ENCODE measurements at regions not wholly inside any gene's neighbourhood (a gene's known extent, or its start where the extent isn't known, plus 50 kb on each side); places are given as distances from the start of the nearest gene placed in this dataset.

DNA sequence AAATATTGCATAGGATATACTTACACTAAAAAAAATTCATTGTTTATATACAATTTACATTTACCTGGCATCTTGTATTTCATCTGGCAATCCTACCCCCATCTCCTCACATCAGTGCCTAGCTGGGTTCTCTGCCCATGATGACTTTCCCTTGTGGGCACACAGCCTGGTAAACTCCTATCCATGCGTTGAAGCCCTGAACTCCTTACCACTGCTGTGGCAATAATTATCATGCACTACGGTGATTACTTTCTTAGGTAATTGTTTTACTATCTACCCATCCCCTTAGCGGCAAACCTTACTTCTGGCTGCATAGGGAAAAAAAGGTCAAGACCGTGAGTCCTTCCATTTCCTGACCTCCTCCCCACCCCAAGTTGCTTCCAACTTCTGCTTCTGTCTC, 63.6 kb upstream of the DAB2IP start:
- no peak overlapping the region for H3K4me3 ChIP-seq (ENCODE audit: low read depth, low read length)
- in situ Hi-C loops (cut with HindIII; ENCODE audit: low sequenced_read_pairs), result no loop called here
- TF ChIP-seq, protein P1, sequence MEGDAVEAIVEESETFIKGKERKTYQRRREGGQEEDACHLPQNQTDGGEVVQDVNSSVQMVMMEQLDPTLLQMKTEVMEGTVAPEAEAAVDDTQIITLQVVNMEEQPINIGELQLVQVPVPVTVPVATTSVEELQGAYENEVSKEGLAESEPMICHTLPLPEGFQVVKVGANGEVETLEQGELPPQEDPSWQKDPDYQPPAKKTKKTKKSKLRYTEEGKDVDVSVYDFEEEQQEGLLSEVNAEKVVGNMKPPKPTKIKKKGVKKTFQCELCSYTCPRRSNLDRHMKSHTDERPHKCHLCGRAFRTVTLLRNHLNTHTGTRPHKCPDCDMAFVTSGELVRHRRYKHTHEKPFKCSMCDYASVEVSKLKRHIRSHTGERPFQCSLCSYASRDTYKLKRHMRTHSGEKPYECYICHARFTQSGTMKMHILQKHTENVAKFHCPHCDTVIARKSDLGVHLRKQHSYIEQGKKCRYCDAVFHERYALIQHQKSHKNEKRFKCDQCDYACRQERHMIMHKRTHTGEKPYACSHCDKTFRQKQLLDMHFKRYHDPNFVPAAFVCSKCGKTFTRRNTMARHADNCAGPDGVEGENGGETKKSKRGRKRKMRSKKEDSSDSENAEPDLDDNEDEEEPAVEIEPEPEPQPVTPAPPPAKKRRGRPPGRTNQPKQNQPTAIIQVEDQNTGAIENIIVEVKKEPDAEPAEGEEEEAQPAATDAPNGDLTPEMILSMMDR (IDR thresholded peaks at IDR 0.05; ENCODE audit: low read depth, low read length, missing control alignments), result no peak
- no peak for DNase-seq (ENCODE audit: low read depth)

DNA sequence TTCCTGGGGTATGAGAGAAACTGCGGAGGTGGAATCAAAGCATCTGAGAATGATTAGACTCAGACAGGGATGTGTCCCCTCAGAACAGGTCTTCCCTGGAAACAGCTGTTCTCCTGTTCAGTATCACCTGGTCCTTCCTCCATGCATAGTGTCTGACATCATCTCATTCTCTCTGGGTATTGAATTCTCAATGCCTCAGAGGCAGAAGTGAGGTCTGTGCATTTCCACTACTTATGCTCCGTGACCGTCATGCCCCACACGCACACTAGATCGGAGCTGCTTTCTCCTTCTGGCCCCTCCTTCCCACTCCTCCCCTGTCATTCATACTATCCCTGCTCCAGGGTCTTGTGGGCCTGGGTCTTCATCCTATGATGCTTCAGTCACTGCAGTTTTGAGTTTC, 61.4 kb upstream of the DAB2IP start:
- DNase-seq (ENCODE audit: low read depth), result no peak
- TF ChIP-seq, protein P1 (IDR thresholded peaks at IDR 0.05; ENCODE audit: low read depth, low read length, missing control alignments), result no peak
- in situ Hi-C loops (cut with HindIII; ENCODE audit: low sequenced_read_pairs), result no loop called here
- H3K4me3 ChIP-seq (ENCODE audit: low read depth, low read length), result no peak overlapping the region

DNA sequence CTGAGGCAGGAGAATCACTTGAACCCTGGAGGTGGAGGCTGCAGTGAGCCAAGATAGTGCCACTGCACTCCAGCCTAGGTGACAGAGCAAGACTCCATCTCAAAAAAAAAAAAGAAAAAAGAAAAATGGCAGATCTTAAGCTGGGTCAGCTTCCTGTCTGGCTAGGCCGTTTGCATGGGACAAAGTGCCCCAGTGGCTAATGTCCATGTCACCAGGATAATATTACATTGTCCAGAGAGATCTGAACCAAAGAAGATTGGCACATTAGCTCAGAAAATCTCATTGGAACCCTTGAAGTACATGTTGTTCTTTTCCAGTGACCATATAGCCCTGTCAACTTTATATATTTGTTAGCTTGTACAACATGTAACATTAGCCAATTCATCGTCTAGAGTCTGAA, 59.2 kb upstream of the DAB2IP start:
- TF ChIP-seq, protein P1 (IDR thresholded peaks at IDR 0.05; ENCODE audit: low read depth, low read length, missing control alignments), result no peak
- in situ Hi-C loops (cut with HindIII; ENCODE audit: low sequenced_read_pairs), result no loop called here
- no peak overlapping the region for H3K4me3 ChIP-seq (ENCODE audit: low read depth, low read length)
- no peak for DNase-seq (ENCODE audit: low read depth)

DNA sequence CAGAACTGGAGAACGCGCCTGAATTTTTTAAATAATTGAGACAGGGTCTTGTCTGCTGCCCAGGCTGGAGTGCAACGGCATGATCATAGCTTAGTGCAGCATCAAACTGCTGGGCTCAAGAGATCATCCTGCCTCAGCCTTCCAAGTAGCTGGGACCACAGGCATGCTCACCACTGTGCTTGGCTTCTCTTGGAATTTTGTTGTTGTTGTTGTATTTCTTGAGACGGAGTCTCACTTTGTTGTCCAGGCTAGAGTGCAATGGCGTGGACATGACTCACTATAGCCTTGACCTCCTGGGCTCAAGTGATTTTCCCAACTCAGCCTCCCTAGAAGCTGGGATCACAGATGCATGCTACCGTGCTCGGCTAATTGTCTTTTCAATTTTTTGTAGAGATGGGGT, 58.4 kb upstream of the DAB2IP start:
- TF ChIP-seq, protein P1 (IDR thresholded peaks at IDR 0.05; ENCODE audit: low read depth, low read length, missing control alignments), result no peak
- H3K4me3 ChIP-seq (ENCODE audit: low read depth, low read length), result no peak overlapping the region
- in situ Hi-C loops (cut with HindIII; ENCODE audit: low sequenced_read_pairs), result no loop called here
- DNase-seq (ENCODE audit: low read depth), result no peak

DNA sequence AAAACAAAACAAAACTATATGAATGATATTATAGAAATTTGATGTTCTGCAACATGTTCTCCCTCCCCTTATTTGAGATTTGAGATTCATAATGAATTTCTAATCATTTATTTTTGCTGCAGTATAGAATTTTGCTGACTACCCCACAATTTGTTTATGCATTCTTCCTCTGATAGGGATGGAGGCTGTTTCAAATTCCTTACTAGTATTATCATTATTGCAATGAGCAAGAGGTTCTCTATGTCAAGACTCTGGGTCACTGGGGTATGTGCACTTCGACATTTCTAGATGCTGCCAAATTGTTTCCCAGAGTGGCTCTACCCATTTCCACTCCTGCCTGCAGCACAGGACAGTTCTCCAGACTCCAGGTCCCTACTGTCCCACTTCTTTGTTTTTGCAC, 54.9 kb upstream of the DAB2IP start:
- in situ Hi-C loops (cut with HindIII; ENCODE audit: low sequenced_read_pairs), result no loop called here
- TF ChIP-seq, protein P1 (IDR thresholded peaks at IDR 0.05; ENCODE audit: low read depth, low read length, missing control alignments), result no peak
- no peak overlapping the region for H3K4me3 ChIP-seq (ENCODE audit: low read depth, low read length)
- no peak for DNase-seq (ENCODE audit: low read depth)

DNA sequence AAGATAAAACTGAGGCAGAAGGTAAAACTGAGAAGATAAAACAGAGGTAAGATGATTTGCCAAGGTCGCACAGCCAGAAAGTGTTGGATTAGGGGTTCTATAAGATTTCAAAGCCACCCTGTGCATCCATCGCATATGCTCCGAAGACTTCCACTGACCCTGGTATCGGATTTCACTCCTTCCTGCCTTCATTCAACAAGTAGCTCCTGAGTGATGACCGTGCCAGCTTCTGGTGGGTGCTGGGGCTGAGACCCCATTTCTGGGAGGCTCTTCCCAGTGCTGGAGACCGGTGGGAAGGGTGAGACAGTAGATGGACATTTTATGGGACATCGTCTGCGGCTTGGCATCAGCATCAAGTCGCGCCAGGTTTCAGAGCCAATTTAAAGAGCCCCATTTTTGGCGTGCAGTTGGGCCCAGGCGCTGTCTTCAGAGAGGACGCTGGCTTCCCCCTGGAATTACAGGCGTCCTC, 53.7 kb upstream of the DAB2IP start:
- H3K4me3 ChIP-seq (ENCODE audit: low read depth, low read length), result no peak overlapping the region
- in situ Hi-C loops (cut with HindIII; ENCODE audit: low sequenced_read_pairs), result no loop called here
- DNase-seq (ENCODE audit: low read depth), result no peak
- TF ChIP-seq, protein P1 (IDR thresholded peaks at IDR 0.05; ENCODE audit: low read depth, low read length, missing control alignments), result no peak
